Right hindlimb (tissue), 1 donor: ENCODE measurements at regions not wholly inside any gene's neighbourhood (a gene's known extent, or its start where the extent isn't known, plus 50 kb on each side); places are given as distances from the start of the nearest gene placed in this dataset.
"Not testable (repeated sequence)": the region's sequence is repeated elsewhere in the genome, so short reads cannot be mapped to it uniquely, and the experiment has no call there.

Experiments used
- DNase-seq: peaks from one replicate; pipeline ENCODE4 v3.0.0-alpha.2; 2018

DNA sequence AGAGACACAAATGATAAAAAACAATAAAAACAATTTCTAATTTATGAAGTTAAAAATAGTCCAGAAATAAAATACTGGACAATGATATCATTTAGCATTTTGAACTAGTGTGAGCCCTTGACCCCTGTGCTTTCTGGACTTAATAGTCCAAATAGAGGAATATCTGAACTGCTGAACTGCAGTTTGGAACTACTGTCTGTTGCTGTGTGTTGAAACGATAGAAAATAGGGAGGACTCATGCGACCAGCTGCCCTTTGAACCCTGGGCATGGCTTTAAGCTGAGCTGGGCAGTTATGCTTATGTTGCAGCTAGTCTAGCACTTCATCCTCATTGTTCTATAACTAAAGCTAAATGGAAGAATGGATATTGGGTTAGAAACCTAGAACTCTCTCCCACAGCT is 99.5 kb downstream of the FMR1NB start:
- no peak for DNase-seq

DNA sequence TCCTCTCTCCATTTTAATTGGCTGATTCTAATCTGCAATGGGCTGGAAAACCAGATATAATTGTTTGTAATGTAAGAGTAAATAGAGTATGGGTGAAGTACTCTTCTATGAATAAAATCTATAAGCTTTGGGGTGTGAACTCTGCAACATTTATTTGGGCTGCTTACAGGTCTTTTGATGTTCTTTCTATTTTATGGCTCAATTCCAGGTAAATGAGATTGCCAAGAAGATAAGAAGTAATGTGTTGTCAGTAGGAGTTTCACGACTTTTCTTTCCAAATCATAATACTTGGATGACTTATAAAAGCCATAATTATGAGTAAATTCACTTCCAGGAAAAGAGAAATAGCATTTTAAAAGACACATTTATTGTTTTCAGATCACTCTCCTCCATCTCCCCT is 103.5 kb downstream of the FMR1NB start:
- no peak for DNase-seq

DNA sequence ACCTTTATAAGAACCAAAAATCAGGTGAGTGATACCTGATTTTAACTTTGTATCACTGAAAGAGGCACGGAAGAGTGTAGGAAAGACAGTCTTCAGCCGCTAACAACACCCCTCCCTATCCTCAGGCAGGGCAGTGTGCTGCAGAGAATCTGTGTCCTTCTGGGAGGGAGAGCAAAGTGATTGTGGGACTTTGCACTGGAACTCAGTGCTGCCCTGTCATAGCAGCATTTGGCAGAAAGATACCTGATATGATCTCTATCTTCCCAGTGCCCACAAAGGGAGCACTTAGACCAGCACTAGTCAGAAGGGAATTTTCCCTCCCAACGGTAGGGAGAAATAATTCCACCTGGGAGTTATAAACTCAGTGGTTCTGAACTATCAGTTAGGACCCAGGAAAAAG is 139.0 kb downstream of the FMR1NB start:
- DNase-seq = no peak

DNA sequence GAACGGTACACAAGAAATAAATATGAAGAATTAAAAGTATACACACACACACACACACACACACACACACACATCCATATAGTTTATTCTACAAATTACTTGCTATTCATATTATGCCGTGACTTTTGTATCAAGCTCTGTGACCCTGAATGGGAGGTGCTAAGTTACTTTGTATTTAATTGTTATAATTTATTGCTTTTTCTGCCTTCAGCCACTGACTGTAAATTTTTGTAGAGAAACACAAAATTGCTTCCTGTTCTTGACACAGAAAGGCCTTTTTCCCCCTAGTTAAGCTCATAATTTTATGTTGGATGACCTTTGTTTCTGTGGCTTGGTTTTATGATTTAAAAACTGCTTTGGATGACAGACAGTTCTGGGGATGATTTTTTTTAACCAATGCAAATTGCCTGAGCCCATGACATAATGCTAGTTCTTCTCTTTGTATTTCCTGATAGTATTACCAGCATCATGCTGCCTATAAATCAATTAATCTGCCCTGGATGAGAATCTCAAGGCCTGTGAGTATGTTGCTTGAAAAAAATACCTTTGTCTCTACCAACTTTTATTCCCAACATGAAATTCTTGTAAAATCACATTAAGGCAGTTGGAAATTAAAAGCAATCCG is 140.0 kb downstream of the FMR1NB start:
- no peak for DNase-seq

DNA sequence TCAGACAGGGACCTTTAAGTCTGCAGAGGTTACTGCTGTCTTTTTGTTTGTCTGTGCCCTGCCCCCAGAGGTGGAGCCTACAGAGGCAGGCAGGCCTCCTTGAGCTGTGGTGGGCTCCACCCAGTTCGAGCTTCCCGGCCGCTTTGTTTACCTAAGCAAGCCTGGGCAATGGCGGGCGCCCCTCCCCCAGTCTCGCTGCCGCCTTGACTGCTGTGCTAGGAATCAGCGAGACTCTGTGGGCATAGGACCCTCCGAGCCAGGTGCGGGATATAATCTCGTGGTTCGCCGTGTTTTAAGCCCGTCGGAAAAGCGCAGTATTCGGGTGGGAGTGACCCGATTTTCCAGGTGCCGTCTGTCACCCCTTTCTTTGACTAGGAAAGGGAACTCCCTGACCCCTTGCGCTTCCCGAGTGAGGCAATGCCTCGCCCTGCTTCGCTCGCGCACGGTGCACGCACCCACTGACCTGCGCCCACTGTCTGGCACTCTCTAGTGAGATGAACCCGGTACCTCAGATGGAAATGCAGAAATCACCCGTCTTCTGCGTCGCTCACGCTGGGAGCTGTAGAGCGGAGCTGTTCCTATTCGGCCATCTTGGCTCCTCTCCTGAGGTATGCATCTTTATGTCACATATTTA is 147.9 kb downstream of the FMR1NB start:
- DNase-seq = not testable (repeated sequence)

DNA sequence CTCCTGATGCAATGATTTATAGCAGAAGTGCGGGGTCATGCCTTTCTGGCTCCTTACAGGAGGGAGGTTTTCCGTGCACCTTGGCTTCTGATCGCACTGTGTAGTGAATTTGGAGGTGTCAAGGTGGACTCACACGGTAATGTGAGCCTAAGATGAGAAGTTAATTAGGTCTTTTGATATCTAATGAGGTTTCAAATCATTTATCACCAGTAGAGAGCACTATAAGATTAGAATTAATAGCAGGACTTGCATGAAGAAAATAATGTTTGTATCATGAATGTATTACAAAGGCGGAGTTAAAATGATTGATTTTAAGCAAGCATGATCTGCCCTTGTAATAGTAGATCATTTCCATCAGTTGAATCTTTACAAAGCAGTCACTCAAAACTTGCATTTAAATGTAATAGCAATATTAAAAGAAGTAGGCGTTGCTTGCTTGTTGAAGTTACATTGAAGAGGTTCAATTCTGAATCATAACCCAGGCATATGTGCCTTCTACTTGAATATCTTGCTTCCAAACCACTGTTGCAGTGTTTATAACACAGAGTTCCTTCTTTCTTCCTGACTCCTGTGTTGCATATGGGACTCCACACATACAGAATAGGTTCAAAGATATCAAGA is 152.1 kb downstream of the FMR1NB start:
- no peak for DNase-seq

DNA sequence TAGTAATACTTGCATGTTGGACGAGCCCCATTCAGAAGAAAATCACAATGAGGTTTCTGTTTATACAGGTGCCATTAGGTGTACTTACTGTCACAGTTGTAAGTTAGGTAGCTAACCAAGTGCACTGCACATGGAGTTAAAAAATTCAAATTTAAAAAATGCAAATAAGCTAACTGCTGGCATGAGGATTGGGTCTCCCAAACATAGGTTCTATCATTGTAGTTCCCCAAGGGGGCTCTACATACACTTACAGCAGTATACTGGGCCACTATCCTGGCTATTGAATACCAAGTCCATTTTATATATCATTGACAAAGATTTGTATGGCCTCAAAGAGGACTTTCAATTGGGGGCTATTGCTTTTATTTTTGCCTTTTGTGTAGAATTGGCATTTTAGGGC is 153.4 kb downstream of the FMR1NB start:
- no peak for DNase-seq

DNA sequence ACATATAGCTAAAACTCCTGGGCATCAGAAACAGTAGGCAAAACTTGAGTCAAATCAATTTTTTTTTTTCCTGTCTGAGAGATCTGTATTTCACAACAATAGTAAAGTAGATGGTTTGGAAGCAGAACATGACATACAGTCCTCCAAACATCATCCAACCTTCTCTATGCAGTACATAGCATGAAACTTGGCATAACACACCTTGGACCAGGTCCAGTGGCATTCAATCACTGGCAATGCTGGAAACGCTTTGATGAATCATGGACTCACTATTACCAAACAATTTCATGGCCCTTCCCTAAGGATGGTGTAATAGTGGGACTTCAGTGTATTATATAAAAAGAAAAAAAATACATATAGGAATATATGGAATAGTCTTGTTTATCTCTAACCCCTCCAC is 154.6 kb downstream of the FMR1NB start:
- peak; percentile 30 for DNase-seq

DNA sequence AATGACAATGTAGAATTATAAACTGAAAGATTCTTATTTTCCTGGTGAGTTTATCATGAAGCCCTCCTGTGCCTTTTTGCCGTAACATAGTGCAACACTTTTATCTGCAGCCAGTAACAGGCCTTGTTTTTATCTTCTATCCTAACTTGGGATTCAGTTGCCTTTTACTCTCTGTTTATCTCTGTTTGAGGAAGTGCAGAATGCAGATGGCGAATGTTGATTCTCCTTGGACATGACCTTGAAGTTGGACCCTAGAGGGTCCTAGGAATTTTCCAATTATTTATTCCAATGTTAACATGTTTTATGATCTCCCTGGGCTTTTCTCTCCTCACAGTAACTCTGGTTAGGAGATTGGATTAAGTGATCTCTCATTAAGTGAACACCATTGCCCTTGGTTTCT is 165.0 kb downstream of the FMR1NB start:
- no peak for DNase-seq

DNA sequence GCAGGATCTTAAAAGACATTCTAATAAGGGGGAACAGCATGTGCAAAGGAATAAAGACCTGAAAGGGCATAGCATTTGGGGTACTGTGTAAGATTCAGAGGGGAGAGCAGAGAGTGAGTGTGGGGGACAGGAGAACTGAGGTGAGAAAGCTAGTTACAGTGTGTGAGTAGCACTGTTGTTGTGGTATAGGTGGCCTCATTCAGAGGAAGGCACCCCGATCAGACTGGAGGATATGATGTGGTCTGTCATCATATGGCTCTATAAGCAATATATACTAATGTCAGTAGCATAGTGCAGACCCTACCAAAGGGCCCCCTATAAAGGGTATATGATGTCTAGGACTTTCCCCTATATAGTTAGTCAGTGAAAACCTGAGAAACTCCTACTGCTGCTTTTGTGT is 175.8 kb downstream of the FMR1NB start:
- no peak for DNase-seq

DNA sequence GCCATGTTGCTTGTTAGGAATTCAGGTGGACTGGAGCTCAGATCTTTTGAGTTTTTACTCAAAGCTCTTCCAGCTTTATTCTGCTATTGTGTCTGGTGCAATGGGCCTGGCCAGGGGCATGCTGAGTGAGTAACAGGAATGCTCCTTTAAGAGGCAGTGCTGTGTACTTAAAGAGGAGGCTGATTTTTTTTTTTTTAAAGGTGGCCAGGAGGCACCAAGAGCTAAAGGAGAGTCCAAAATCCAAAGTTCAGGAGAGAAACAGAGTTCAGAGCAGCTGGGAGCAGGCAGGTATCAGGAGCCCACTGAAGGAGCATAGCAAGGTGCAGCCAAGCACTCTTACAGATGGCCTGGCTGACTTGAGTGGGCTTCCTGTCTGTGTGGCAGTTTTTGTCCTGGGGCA is 178.7 kb downstream of the FMR1NB start:
- DNase-seq = no peak

DNA sequence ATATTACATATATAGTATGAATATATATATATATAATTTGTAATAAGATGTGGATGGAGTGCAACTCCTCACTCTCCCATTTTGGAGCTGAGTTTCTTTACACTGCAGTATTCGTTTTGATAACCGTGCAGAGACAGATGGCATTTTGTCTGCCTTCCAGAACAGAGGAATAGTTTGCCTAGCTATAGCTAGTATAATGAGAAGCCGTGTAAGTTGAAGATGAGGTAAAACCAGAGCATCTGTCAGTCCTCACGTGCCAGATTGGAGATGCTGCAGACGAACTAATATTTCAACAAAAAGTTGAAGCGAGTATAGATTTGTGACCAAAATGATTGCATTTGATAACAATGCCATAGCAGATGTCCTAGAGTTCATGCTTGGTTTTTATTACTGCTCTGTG is 180.6 kb downstream of the FMR1NB start:
- no peak for DNase-seq

DNA sequence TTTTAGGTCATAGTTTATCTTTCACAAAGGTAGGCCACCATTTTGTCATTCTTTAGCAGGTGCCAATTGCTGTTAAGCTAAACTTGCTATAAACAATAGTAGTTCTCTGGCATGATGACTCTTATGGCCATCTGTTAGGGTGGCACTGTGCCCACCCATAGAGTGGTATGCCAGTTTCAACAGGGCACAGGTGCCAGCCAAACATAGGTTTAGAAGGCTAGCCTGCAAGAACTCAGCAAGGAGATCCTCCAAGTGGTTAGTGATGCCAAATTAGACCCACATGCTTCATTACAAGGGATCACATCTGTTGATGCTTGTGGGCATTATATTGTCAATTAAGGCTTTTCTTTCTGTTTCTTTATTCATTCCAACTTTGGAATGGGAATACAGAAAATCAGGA is 204.5 kb downstream of the FMR1NB start:
- no peak for DNase-seq

DNA sequence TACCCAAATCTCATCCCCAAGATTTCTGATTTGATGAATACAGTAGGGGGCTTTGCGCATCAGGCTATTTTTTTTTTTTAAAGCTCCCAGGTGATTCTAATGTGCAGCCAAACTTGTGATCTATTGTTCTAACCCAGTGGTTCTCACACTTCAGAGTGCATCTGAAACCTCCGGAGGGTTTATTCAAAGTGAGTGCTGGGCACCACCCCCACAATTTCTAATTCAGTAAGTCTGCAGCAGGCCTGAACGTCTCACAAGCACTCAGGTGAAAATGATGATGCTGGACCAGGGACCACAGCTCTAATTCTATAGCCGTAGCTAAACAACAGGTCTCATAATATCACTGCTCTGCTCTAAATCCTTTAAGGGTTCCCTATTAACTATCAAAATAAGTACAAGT is 211.4 kb downstream of the FMR1NB start:
- DNase-seq = no peak

DNA sequence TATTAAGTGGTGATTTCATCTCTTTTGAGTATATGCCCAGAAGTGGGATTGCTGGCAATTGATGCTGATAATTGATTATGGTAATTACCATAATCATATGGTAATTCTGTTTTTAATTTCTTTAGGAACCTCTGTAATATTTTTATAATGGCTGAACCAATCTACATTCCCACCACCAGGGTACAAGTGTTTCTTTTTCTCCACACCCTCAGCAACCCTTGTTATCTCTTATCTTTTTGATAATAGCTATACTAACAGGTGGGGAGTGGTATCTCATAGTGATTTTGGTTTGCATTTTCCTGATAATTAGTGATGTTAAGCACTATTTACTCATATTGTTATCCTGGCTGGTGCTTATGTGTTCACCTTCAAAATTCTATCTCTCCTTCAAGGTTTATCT is 212.6 kb downstream of the FMR1NB start:
- no peak for DNase-seq

DNA sequence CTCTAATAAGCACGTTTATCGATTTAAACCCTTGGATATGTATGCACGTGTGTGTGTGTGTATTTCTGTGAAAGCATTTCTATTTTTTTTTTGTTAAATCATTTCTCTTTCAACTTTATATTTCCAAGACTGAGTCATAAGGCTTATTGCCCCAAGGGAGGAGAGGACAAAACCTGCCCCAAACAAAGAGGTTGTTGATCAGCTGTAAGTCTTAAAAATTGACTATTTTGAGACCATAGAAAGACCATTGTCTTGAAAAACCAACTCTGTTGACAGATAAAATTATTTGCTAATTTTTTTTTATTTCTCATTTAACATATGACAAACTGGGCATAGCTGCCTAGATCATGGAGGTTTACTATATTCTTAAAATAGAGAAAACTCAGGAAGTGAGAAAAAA is 222.4 kb downstream of the FMR1NB start:
- DNase-seq = no peak

DNA sequence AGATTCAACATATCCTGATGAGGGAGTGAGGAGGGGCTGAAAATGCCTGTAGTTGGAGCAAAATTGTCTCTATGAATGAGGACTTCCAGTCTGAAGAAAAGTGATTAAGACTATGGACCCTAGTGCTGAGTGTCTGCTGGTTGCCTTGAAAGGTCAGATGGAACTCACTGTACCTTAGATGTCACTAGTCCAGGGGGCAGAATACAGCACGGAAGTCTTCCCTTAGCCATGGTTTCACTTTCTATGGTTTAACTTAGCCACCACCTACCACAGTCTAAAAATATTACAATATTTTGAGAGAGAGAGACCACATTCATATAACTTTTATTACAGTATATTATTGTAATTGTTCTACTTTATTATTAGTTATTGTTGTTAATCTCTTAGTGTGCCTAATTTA is 223.1 kb downstream of the FMR1NB start:
- DNase-seq = no peak

DNA sequence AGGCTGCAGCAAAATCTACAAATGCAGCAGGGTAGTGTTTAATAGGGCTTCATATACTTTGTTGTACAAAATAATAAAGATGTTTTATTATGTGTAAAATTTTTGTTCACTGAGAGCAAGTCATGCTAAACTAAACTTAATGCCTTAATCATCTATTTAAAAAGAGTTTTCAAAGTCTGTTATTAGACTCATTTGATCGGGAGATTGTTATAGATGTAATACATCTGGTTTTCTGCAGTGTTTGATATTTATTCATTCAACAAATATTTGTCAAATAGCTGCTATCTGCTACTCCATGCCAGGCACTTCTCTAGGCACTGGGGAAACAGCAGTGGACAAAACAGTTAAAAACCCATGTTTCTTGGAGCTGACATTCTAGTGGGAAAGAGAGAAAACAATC is 233.6 kb downstream of the FMR1NB start:
- no peak for DNase-seq

DNA sequence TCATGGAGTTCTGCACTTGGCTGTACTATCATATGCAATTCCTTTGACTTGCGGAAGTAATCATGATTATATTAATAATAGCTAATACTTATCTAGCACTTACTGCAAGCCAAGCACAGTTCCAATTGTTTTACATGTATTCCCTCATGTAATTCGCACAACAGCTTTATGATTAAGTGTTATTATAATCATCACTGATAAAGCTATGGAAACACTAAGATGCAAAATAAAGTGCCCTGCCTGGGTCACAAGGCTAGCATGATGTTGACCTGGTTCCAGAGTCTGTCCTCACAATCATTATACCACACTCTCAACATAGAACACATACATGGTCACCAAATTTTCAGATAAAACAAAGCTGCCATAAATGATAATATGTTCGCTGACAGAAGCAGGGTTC is 234.6 kb downstream of the FMR1NB start:
- no peak for DNase-seq

DNA sequence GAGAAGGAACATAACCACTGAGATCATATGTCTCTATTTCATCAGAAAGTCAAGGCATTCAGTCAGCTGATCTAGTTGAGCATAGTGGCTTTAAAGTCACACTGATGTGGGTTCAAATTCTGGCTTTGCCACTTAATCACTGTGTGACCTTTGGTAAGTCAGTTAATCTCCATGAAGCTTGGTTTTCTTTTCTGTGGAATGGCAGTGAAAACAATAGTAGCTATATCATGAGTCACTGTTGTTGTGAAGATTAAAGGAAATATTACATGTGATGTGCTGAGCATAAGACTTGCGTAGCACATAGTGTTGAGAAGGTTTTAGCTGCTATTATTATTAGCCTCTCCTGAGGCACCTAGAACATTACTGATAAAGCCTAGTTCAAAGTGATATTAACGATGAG is 242.2 kb downstream of the FMR1NB start:
- DNase-seq = no peak

DNA sequence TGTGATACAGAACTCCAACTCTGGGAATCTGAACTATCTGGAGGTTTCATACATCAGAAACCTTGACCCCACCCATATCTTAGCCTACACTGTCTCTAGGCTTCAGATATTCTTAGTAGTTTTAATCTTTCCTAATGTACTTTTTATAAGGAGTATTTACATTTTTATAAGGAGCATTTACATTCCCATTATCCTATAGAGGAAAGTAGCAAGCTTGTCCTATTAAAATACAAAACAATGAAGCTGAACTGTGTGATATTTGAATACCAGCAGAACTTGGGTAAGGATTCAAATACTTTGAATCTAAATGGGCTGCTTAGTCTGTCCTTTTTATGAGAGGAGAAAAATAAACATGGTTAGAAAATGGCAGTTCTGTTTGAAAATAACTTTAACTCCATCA is 247.4 kb downstream of the FMR1NB start:
- no peak for DNase-seq

DNA sequence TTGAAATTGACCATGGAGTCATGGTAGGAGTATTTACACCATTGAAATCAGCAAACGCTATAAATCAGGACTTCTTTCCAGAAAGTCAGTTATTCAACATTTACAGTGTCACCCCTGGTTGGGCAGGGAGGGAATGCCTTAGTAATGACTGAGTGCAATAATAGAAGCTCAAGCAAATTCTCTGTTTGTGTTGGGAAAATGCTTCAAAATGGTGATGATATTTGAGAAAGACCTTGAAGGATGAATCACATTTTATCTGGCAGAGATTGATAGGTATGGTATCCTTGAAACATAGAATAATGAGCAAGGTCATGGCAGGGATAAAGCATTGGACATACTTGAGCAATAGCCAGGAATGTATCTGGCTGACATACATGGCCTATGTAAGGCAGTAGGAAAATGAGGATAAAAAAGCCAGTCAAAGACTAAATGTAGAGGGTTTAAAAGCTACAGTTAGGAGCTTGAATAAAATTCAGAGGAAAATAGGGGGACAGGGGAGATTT is 248.7 kb downstream of the FMR1NB start:
- no peak for DNase-seq

DNA sequence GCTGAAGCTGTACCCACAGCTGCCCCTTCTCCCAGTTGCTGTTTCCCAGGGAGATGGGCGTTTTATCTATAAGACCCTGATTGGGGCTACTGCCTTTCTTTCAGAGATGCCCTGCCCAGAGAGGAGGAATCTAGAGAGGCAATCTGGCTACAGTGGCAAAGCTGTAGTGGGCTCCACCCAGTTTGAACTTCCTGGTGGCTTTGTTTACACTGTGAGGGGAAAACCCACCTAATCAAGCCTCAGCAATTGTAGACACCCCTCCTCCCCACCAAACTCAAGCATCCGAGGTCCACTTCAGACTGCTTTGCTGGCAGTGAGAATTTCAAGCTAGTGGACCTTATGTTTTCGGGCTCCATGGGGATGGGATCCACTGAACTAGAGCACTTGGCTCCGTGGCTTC is 240.4 kb upstream of the AFF2 start:
- no peak for DNase-seq

DNA sequence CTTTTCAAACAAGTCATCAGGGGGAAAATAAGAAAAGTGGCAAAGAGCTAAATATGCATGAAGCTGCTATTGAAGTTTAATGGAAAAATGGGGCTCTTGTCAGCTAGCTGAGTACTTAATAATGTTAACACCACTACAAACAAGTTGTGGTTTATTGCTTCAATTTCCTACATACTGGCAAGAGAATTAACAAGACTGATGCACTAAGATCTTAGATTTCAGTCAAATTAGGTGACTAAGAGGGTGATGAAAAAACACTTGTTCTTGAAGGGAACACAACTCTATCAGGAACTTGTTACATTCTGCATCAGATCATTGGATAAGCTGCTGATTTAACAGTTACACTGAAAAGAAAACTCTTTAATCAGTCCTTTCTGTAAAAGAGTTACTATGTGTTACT is 234.6 kb upstream of the AFF2 start:
- DNase-seq = no peak

DNA sequence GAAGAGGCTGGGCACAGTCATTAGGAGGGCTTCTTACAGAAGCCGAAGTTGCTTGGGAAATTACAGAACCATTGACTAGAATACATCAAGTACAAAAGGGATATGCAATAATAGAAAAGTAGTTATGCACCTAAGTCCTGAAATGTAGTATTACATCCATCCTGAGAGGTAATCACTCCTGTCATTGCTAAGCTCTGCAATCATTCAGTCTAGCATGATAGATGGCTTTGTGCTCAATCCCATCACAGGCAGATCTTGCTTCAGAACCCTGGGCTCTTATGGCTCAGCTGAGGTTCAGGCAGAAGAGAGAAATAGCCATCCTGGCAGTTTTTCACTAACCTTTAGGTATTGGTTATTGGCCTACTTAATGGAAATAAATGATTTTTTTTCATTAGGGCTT is 231.7 kb upstream of the AFF2 start:
- no peak for DNase-seq
